PC-3 (cell line): ENCODE measurements at regions not wholly inside any gene's neighbourhood (a gene's known extent, or its start where the extent isn't known, plus 50 kb on each side); places are given as distances from the start of the nearest gene placed in this dataset.

ENCODE experiments used
- CTCF ChIP-seq: fragments of 300-600 bp; sonication (generic); conservative IDR thresholded peaks from 2 replicates; pipeline ENCODE4 v1.5.1; 2017; ENCODE audit warnings: antibody characterized with exemption, low read depth, mild to moderate bottlenecking, low read length
- EZH2 ChIP-seq: fragments of 300-600 bp; sonication (generic); IDR thresholded peaks from one replicate; pipeline ENCODE4 v1.6.1; 2017; ENCODE audit warnings: antibody characterized with exemption, mild to moderate bottlenecking, low read length; ENCODE audit not compliant: unreplicated experiment

DNA sequence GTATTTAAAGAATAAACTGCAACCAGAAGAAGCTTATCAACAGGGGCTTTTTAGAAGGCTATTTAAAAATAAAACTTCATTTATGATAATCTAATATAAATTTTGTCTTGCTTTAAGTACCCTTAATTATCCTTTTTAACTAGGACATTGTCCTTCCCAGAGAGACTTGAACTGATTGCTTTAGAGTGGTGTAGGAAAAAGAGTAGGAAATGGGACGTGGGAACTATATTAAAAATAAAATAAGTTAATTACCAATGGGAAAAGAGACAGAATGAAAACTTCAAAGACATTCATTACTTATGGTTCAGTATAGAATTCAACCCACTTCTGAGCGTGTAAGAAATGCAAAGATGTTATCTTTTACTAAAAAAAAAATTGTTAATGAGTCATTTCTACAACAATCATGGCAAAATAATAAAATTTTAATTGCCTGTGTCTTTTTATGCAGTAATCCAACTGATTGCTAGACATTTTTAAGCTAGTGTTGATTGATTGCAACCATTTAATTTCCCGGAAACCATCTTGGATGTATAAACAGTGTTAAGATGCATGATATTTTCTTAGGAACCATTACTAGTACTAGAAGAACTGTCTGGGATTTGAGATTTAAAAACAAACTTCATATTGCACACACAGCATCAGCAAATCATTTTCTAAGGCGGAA, 298.8 kb upstream of the UMPS start:
- TF ChIP-seq CTCF (no peak), EZH2 (no peak)
